RWPE1 (cell line): ENCODE measurements at regions not wholly inside any gene's neighbourhood (a gene's known extent, or its start where the extent isn't known, plus 50 kb on each side); places are given as distances from the start of the nearest gene placed in this dataset.

Experiments used
- CTCF ChIA-PET: fragments of 350-600 bp; sonication (Branson Sonifier 250); formaldehyde crosslinking; extraction: SDS; loops from one replicate; lab custom pipeline; 2021; lab: Yijun Ruan, JAX
- POLR2A ChIA-PET: fragments of 400-600 bp; formaldehyde crosslinking; extraction: SDS; loops from one replicate; lab custom pipeline; 2020; ENCODE audit warnings: antibody characterized with exemption; ENCODE audit not compliant: low non-redundant PET; lab: Yijun Ruan, JAX
- DNase-seq: peaks from one replicate; pipeline ENCODE4 v3.0.0; 2012; ENCODE audit warnings: low spot score
- H3K27ac ChIP-seq: fragments of 450-650 bp; 2 replicates; pipeline ENCODE4 v1.5.1; 2017
- CTCF ChIP-seq: fragments of 450-650 bp; conservative IDR thresholded peaks from 2 replicates; pipeline ENCODE4 v1.5.1; 2017; ENCODE audit warnings: low read depth, mild to moderate bottlenecking

- TF ChIP-seq CTCF, result no peak
- DNase-seq, result no peak
- POLR2A ChIA-PET, result no interaction called here
- H3K27ac ChIP-seq, result no peak overlapping the region
- CTCF ChIA-PET, result no interaction called here
These were observed 169.7 kb downstream of the NDFIP2 start for GRCh38 chr13:79650688-79651087.

GRCh38 chr13:79648191-79648590 is 167.2 kb downstream of the NDFIP2 start:
- ChIA-PET CTCF (interaction anchor here (1.2 kb wide), 2 partner anchors 8 to 224 kb away, joined by 3 to 4 read pairs; no protein-coding TSS in a partner anchor), POLR2A (no interaction called here)
- DNase-seq, result no peak
- no peak for TF ChIP-seq CTCF
- no peak overlapping the region for H3K27ac ChIP-seq

GRCh38 chr13:79647533-79647932 is 166.6 kb downstream of the NDFIP2 start:
- TF ChIP-seq CTCF, result no peak
- ChIA-PET CTCF (interaction anchor here (1.2 kb wide), 2 partner anchors 9 to 223 kb away, joined by 3 to 4 read pairs; no protein-coding TSS in a partner anchor), POLR2A (no interaction called here)
- peak; percentile 94 for DNase-seq
- H3K27ac ChIP-seq, result no peak overlapping the region

GRCh38 chr13:79646880-79647279 is 165.9 kb downstream of the NDFIP2 start:
- ChIA-PET POLR2A (no interaction called here), CTCF (interaction anchor here (1.2 kb wide), 1 partner anchor 223 kb away, joined by 4 read pairs; no protein-coding TSS in a partner anchor)
- TF ChIP-seq CTCF, result no peak
- no peak for DNase-seq
- H3K27ac ChIP-seq, result peak overlapping the region; percentile 70

- ChIA-PET POLR2A (no interaction called here), CTCF (no interaction called here)
- DNase-seq, result no peak
- no peak for TF ChIP-seq CTCF
- H3K27ac ChIP-seq, result no peak overlapping the region
These were observed 164.6 kb downstream of the NDFIP2 start for GRCh38 chr13:79645569-79645968.

- no peak for DNase-seq
- CTCF ChIA-PET, result no interaction called here
- TF ChIP-seq CTCF, result no peak
- POLR2A ChIA-PET, result no interaction called here
- no peak overlapping the region for H3K27ac ChIP-seq
These were observed 161.6 kb downstream of the NDFIP2 start for GRCh38 chr13:79642596-79642995.
